ENCODE measurements at regions not wholly inside any gene's neighbourhood (a gene's known extent, or its start where the extent isn't known, plus 50 kb on each side); places are given as distances from the start of the nearest gene placed in this dataset.

- Histone ChIP-seq H4K5ac (ENCODE audit: insufficient read length, low read depth, low read length) (no peak overlapping the region), H3K4me1 (replicated peaks in 1 of 4; ENCODE audit: control insufficient read depth in 3 of 4, insufficient read depth in 4 of 4, low read length in 3 of 4) (no peaks in the 10 kb centered on the region), H2AK5ac (ENCODE audit: low read depth, low read length) (no peak overlapping the region), H3K4ac (replicated peaks; ENCODE audit: insufficient read length, low read depth, low read length) (no peak overlapping the region), H3K79me1 (ENCODE audit: low read depth, low read length) (no peaks in the 10 kb centered on the region), H3K18ac (ENCODE audit: extremely low read depth, low read length) (no peak overlapping the region), H2BK15ac (ENCODE audit: low read length) (no peak overlapping the region), H3K4me2 (ENCODE audit: insufficient read depth in 1 of 2, low read depth in 2 of 2, low read length in 2 of 2) (no peak overlapping the region), H3K56ac (replicated peaks; ENCODE audit: insufficient read length, low read depth, low read length) (no peak overlapping the region), H3K9me3 (ENCODE audit: insufficient read depth in 2 of 2, low read depth in 1 of 2, low read length in 1 of 2) (peaks cover 7 to 9% of the 10 kb centered on the region in 2 experiments; a peak in 3 of 4 replicates), H4K91ac (replicated peaks; ENCODE audit: insufficient read length, low read length) (no peak overlapping the region), H3K36me3 (ENCODE audit: control insufficient read depth in 2 of 4, insufficient read depth in 4 of 4, low read length in 3 of 4) (no peaks in the 10 kb centered on the region), H3K14ac (ENCODE audit: insufficient read length) (no peak overlapping the region), H3K27ac (ENCODE audit: low read depth, low read length) (no peak overlapping the region), H2BK12ac (ENCODE audit: low read depth, low read length) (no peak overlapping the region), H2BK120ac (replicated peaks; ENCODE audit: low read depth, low read length) (no peak overlapping the region), H3K23ac (ENCODE audit: insufficient read length) (no peak overlapping the region), H4K8ac (ENCODE audit: extremely low read depth, insufficient read depth, low read length) (no peak overlapping the region), H3K79me2 (ENCODE audit: control insufficient read depth in 1 of 2, insufficient read depth in 2 of 2, low read length in 2 of 2) (no peaks in the 10 kb centered on the region), H2BK20ac (ENCODE audit: low read length) (no peak overlapping the region), H4K20me1 (replicated peaks in 1 of 2; ENCODE audit: control insufficient read depth in 1 of 2, insufficient read depth in 2 of 2, low read length in 2 of 2) (no peaks in the 10 kb centered on the region), H2BK5ac (ENCODE audit: low read depth, low read length) (no peak overlapping the region), H3K23me2 (ENCODE audit: low read depth, low read length) (no peaks in the 10 kb centered on the region), H3K9ac (replicated peaks in 1 of 4; ENCODE audit: extremely low read depth in 1 of 4, low read depth in 3 of 4, low read length in 3 of 4) (no peak overlapping the region), H2AFZ (ENCODE audit: low read length) (no peak overlapping the region), H3K4me3 (ENCODE audit: extremely low read depth in 1 of 4, insufficient read depth in 2 of 4, low read depth in 3 of 4, low read length in 4 of 4) (no peak overlapping the region), H3K27me3 (replicated peaks in 1 of 4; ENCODE audit: control insufficient read depth in 3 of 4, extremely low read depth in 1 of 4, insufficient read depth in 3 of 4, low read length in 3 of 4) (no peaks in the 10 kb centered on the region)
- DNase-seq (ENCODE audit: low read depth in 1 of 2, low spot score in 2 of 2) (no peak), FAIRE-seq (no peak)
- WGBS, 2 experiments (ENCODE audit: extremely low coverage in 1 of 2, insufficient coverage in 1 of 2, insufficient read length in 1 of 2, insufficient replicate concordance in 2 of 2, low coverage in 1 of 2, low lambda C conversion rate in 2 of 2, missing lambda C conversion rate in 1 of 2), result 95% methylated on average over 2 of the region's 2 CpGs; no CpG with 5 or more reads in 1 of the 2 experiments
- TF ChIP-seq SRF (IDR thresholded peaks at IDR 0.05; ENCODE audit: low read depth, low read length) (no peak), SIX5 (IDR thresholded peaks at IDR 0.05; ENCODE audit: low read depth, low read length) (no peak), POLR2A (IDR thresholded peaks at IDR 0.05; ENCODE audit: control extremely low read depth in 1 of 2, low read depth in 2 of 2, low read length in 2 of 2) (no peak), CEBPB (IDR thresholded peaks at IDR 0.05; ENCODE audit: low read depth, low read length) (no peak), CHD1 (IDR thresholded peaks at IDR 0.05; ENCODE audit: low read depth, low read length) (no peak), ASH2L (IDR thresholded peaks at IDR 0.05; ENCODE audit: low read length) (no peak), RNF2 (IDR thresholded peaks at IDR 0.05; ENCODE audit: borderline replicate concordance, low read depth, low read length, missing control alignments, poor library complexity, severe bottlenecking) (no peak), SP2 (IDR thresholded peaks at IDR 0.05; ENCODE audit: low read length) (no peak), CHD2 (IDR thresholded peaks at IDR 0.05; ENCODE audit: low read length) (no peak), USF2 (IDR thresholded peaks at IDR 0.05; ENCODE audit: low read length) (no peak), BCL11A (IDR thresholded peaks at IDR 0.05; ENCODE audit: low read depth in 2 of 2, low read length in 2 of 2) (no peak), CBX8 (IDR thresholded peaks at IDR 0.05; ENCODE audit: borderline replicate concordance, low read depth, low read length) (no peak)
- ChIA-PET POLR2A (ENCODE audit: partially characterized antibody) (no interaction called here), CTCF (ENCODE audit: partially characterized antibody) (no interaction called here)
These were observed 506.7 kb downstream of the TMEM232 start for GRCh38 chr5:110219769-110220168.
